PC-3 (cell line): ENCODE measurements at regions not wholly inside any gene's neighbourhood (a gene's known extent, or its start where the extent isn't known, plus 50 kb on each side); places are given as distances from the start of the nearest gene placed in this dataset.

Experiments used
- ATAC-seq: fragments of 200-7000 bp; cut with Tn5 transposase; 2 replicates; pipeline ENCODE4 v1.9.1; 2020; ENCODE audit warnings: mild to moderate bottlenecking, moderate library complexity
- BruUV-seq: library from RNA; stranded (reverse); fragments of 400-500 nt; replicated peaks from 2 replicates; lab custom pipeline; 2021; lab: Mats Ljungman, UMichigan
- CTCF ChIA-PET: fragments of 300-600 bp; sonication (Branson Sonifier 250); formaldehyde crosslinking; loops from one replicate; lab custom pipeline; 2022; ENCODE audit warnings: antibody characterized with exemption; lab: Charles Lee
- POLR2A ChIA-PET: fragments of 300-600 bp; sonication (Branson Sonifier 250); formaldehyde crosslinking; loops from one replicate; lab custom pipeline; 2022; ENCODE audit warnings: antibody characterized with exemption; ENCODE audit not compliant: unreplicated experiment; lab: Charles Lee
- DNase-seq: peaks from one replicate; pipeline ENCODE4 v3.0.0-alpha.2; 2015
- H2AFZ ChIP-seq: fragments of 300-600 bp; sonication (generic); 2 replicates; pipeline ENCODE4 v1.6.0; 2016; ENCODE audit warnings: antibody characterized with exemption, low read length
- H3F3A ChIP-seq: fragments of 300-600 bp; sonication (generic); one replicate; pipeline ENCODE4 v1.6.0; 2017; ENCODE audit warnings: antibody characterized with exemption, low read length, control low read depth, mild to moderate bottlenecking; ENCODE audit not compliant: unreplicated experiment
- H3K27ac ChIP-seq: fragments of 300-600 bp; sonication (generic); 2 replicates; pipeline ENCODE4 v1.5.1; 2016; ENCODE audit warnings: mild to moderate bottlenecking, low read length
- H3K27me3 ChIP-seq: fragments of 300-600 bp; sonication (generic); 2 replicates; pipeline ENCODE4 v1.6.1; 2016; ENCODE audit warnings: low read length, mixed read lengths
- H3K36me3 ChIP-seq: fragments of 300-600 bp; sonication (generic); 2 replicates; pipeline ENCODE4 v1.6.1; 2016; ENCODE audit warnings: low read depth, mixed run types, low read length, mixed read lengths
- H3K4me1 ChIP-seq: fragments of 300-600 bp; sonication (generic); 2 replicates; pipeline ENCODE4 v1.5.1; 2016; ENCODE audit warnings: low read length; ENCODE audit not compliant: insufficient read depth
- H3K4me2 ChIP-seq: fragments of 300-600 bp; sonication (generic); 2 replicates; pipeline ENCODE4 v1.6.0; 2016; ENCODE audit warnings: low read length
- H3K4me3 ChIP-seq: fragments of 300-600 bp; sonication (generic); 2 replicates; pipeline ENCODE4 v1.5.1; 2016; ENCODE audit warnings: mild to moderate bottlenecking, low read length, mixed read lengths
- H3K79me2 ChIP-seq: fragments of 300-600 bp; sonication (generic); 2 replicates; pipeline ENCODE4 v1.6.1; 2017; ENCODE audit warnings: low read length, mixed read lengths
- H3K9ac ChIP-seq: fragments of 300-600 bp; sonication (generic); 2 replicates; pipeline ENCODE4 v1.6.0; 2016; ENCODE audit warnings: mild to moderate bottlenecking, low read length
- H3K9me2 ChIP-seq: fragments of 300-600 bp; sonication (generic); replicated peaks from 2 replicates; pipeline ENCODE4 v1.6.1; 2016; ENCODE audit warnings: mixed run types, low read length, mixed read lengths
- H3K9me3 ChIP-seq: fragments of 300-600 bp; sonication (generic); 2 replicates; pipeline ENCODE4 v1.6.1; 2016; ENCODE audit warnings: low read length, mixed read lengths
- H4K20me1 ChIP-seq: fragments of 300-600 bp; sonication (generic); 2 replicates; pipeline ENCODE4 v1.6.1; 2016; ENCODE audit warnings: low read length, mixed read lengths
- EZH2 ChIP-seq: fragments of 300-600 bp; sonication (generic); IDR thresholded peaks from one replicate; pipeline ENCODE4 v1.6.1; 2017; ENCODE audit warnings: antibody characterized with exemption, mild to moderate bottlenecking, low read length; ENCODE audit not compliant: unreplicated experiment
- EZH2phosphoT487 ChIP-seq: fragments of 300-600 bp; sonication (generic); IDR thresholded peaks from 2 replicates; pipeline ENCODE4 v1.6.1; 2018; ENCODE audit warnings: mild to moderate bottlenecking, antibody characterized with exemption, low read length, borderline replicate concordance
- intact Hi-C: fragments of 100-400 bp; cut with micrococcal nuclease; formaldehyde crosslinking; loops from 2 replicates; pipeline ENCODE4 v1.9.0; 2023
- TF ChIP-seq, protein P1 (sequence below): fragments of 300-600 bp; sonication (generic); conservative IDR thresholded peaks from 2 replicates; pipeline ENCODE4 v1.5.1; 2017; ENCODE audit warnings: antibody characterized with exemption, low read depth, mild to moderate bottlenecking, low read length

DNA sequence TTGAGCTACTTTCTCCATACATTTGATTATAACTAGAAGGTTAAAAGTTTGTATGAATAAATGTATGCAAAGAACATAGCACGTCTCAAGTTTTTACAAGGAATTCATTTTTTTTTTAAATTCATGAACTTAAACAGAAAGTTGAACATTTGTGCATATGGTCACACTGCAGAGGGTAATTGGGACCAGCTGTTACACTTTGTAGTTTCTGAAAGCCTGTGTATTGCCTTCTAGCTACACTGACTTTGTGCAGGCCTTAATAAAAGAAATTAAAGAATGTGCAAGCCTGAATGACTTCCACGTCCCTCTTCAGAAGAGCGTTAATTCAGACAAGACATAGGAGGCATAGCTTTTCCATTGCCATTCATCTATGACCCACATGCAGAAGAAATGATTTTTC lies 153.1 kb upstream of the PCDH18 start:
- H3K27ac ChIP-seq = no peak overlapping the region
- BruUV-seq = no TSS peak

DNA sequence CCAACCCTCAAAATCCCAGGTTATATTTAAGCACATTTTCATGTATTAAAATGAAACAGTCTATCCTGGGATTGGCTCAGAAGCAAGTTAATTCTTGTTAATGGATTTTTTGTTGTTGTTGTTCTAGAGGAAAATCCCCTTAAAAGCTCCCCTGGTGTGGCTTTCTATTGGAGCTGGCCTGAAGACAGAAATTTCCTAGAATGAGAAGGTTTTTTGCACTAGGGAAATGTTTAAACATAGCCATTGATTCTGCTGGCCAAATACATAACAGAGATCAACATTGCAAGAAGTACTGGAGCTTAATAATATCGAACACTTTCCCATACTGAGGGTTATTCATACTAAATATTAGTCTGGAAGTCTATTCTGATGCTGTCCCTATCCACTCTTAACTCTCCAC lies 148.8 kb upstream of the PCDH18 start:
- Histone ChIP-seq H3K9me3 (no peaks in the 10 kb centered on the region), H3K79me2 (no peaks in the 10 kb centered on the region), H2AFZ (no peak overlapping the region), H3K4me3 (no peak overlapping the region), H3K9me2 (no peaks in the 10 kb centered on the region), H3K4me2 (no peak overlapping the region), H3K4me1 (peaks cover 7% of the 10 kb centered on the region), H3F3A (no peaks in the 10 kb centered on the region), H3K36me3 (no peaks in the 10 kb centered on the region), H3K27me3 (no peaks in the 10 kb centered on the region), H3K27ac (no peak overlapping the region), H4K20me1 (no peaks in the 10 kb centered on the region), H3K9ac (no peak overlapping the region)
- DNase-seq (no peak), ATAC-seq (no peak)
- TF ChIP-seq, protein P1, sequence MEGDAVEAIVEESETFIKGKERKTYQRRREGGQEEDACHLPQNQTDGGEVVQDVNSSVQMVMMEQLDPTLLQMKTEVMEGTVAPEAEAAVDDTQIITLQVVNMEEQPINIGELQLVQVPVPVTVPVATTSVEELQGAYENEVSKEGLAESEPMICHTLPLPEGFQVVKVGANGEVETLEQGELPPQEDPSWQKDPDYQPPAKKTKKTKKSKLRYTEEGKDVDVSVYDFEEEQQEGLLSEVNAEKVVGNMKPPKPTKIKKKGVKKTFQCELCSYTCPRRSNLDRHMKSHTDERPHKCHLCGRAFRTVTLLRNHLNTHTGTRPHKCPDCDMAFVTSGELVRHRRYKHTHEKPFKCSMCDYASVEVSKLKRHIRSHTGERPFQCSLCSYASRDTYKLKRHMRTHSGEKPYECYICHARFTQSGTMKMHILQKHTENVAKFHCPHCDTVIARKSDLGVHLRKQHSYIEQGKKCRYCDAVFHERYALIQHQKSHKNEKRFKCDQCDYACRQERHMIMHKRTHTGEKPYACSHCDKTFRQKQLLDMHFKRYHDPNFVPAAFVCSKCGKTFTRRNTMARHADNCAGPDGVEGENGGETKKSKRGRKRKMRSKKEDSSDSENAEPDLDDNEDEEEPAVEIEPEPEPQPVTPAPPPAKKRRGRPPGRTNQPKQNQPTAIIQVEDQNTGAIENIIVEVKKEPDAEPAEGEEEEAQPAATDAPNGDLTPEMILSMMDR = no peak
- TF ChIP-seq EZH2 (no peak), EZH2phosphoT487 (no peak)
- ChIA-PET POLR2A (no interaction called here), CTCF (no interaction called here)
- BruUV-seq = no TSS peak
- intact Hi-C loops = no loop called here

More for the DNA sequence above, 153.1 kb upstream of the PCDH18 start:
- DNase-seq (no peak), ATAC-seq (no peak)
- Histone ChIP-seq H3K27me3 (no peaks in the 10 kb centered on the region), H3K9me3 (no peaks in the 10 kb centered on the region), H3F3A (no peaks in the 10 kb centered on the region), H4K20me1 (no peaks in the 10 kb centered on the region), H3K4me3 (no peak overlapping the region), H3K4me1 (no peaks in the 10 kb centered on the region), H2AFZ (no peak overlapping the region), H3K9ac (no peak overlapping the region), H3K4me2 (no peak overlapping the region), H3K36me3 (no peaks in the 10 kb centered on the region), H3K9me2 (no peaks in the 10 kb centered on the region), H3K79me2 (no peaks in the 10 kb centered on the region)
- CTCF ChIA-PET = no interaction called here
- intact Hi-C loops = no loop called here
- POLR2A ChIA-PET = no interaction called here
- TF ChIP-seq EZH2 = no peak

DNA sequence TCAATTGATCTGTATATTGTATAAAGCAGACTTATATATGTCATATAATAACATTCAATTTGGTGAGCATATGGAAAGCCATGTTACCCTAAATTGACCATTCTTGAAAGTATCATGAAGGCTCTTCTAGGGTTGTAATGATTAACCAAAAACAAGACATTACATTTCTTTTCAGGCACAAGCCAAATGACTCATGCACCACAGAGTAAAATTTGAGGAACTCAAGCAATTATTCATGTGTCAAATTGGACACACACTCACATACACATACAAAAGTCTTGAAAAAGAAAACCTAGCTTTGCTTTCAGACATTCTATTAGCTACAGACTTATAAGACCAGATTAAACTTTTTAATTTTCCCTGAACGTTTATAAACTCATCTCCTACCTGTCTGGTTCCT lies 146.5 kb upstream of the PCDH18 start:
- H3K36me3 ChIP-seq = no peaks in the 10 kb centered on the region
- peak; percentile 24 for DNase-seq
- no peaks in the 10 kb centered on the region for H3K27me3 ChIP-seq
- H3K9ac ChIP-seq = no peak overlapping the region
- CTCF ChIA-PET = no interaction called here
- no peaks in the 10 kb centered on the region for H4K20me1 ChIP-seq
- ATAC-seq = no peak
- H3F3A ChIP-seq = no peaks in the 10 kb centered on the region
- POLR2A ChIA-PET = no interaction called here
- H3K27ac ChIP-seq = no peak overlapping the region
- no TSS peak for BruUV-seq
- TF ChIP-seq EZH2 (no peak), EZH2phosphoT487 (no peak)
- TF ChIP-seq, protein P1 = no peak
- H3K4me2 ChIP-seq = no peak overlapping the region
- no peaks in the 10 kb centered on the region for H3K79me2 ChIP-seq
- no peak overlapping the region for H3K4me3 ChIP-seq
- H3K9me2 ChIP-seq = no peaks in the 10 kb centered on the region
- peaks cover 10% of the 10 kb centered on the region for H3K4me1 ChIP-seq
- intact Hi-C loops = no loop called here
- H2AFZ ChIP-seq = no peak overlapping the region
- H3K9me3 ChIP-seq = no peaks in the 10 kb centered on the region
